ENCODE measurements at regions not wholly inside any gene's neighbourhood (a gene's known extent, or its start where the extent isn't known, plus 50 kb on each side); places are given as distances from the start of the nearest gene placed in this dataset.

DNA sequence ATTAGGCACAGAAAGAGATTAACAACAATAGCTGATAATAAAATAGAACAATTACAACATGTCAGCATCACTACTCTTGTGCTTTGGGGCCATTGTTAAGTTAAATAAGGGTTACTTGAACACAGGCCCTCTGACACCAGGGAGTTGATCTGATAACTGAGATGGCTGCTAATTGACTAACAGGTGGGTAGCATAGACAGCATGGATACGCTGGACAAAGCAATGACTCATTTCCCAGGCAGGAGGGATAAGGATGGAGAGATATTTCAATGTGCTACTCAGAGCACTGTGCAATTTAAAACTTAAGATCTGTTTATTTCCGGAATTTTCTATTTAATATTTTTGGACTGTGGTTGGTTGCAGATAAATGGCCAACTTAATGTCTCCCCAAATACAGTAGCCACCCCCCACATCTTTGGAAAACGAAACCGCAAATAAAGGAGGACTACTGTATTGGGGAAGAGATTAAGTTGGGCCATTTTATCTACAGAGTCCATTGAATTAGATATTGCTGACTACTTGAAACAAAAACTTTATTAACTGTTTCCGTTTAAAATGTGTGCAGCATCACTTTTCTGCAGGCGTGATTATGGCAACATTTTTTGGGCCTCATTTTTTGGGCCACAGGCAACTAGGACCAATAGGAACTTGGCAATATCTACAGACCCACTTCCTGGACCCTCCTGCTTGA, 200.6 kb upstream of the KLF3 start:
- TF ChIP-seq CTCF (IDR thresholded peaks at IDR 0.05) (no peak), POLR2A (IDR thresholded peaks at IDR 0.05) (no peak)
